DND-41 (cell line): ENCODE measurements at regions not wholly inside any gene's neighbourhood (a gene's known extent, or its start where the extent isn't known, plus 50 kb on each side); places are given as distances from the start of the nearest gene placed in this dataset.

Experiments
- CTCF ChIP-seq: IDR thresholded peaks from 2 replicates; pipeline ENCODE4 v1.5.1; 2012; ENCODE audit warnings: borderline replicate concordance, low read length, moderate library complexity, mild to moderate bottlenecking; ENCODE audit not compliant: poor library complexity, severe bottlenecking; ENCODE audit errors: extremely low read depth
- EZH2 ChIP-seq: IDR thresholded peaks from 3 replicates; pipeline ENCODE4 v1.6.1; 2012; ENCODE audit warnings: borderline replicate concordance, low read depth, mild to moderate bottlenecking, moderate library complexity, low read length, inconsistent platforms; ENCODE audit not compliant: severe bottlenecking

- TF ChIP-seq CTCF (no peak), EZH2 (no peak)
These were observed 453.6 kb downstream of the TMEM135 start for GRCh38 chr11:87491381-87491780.
